ENCODE measurements at regions not wholly inside any gene's neighbourhood (a gene's known extent, or its start where the extent isn't known, plus 50 kb on each side); places are given as distances from the start of the nearest gene placed in this dataset.

DNA sequence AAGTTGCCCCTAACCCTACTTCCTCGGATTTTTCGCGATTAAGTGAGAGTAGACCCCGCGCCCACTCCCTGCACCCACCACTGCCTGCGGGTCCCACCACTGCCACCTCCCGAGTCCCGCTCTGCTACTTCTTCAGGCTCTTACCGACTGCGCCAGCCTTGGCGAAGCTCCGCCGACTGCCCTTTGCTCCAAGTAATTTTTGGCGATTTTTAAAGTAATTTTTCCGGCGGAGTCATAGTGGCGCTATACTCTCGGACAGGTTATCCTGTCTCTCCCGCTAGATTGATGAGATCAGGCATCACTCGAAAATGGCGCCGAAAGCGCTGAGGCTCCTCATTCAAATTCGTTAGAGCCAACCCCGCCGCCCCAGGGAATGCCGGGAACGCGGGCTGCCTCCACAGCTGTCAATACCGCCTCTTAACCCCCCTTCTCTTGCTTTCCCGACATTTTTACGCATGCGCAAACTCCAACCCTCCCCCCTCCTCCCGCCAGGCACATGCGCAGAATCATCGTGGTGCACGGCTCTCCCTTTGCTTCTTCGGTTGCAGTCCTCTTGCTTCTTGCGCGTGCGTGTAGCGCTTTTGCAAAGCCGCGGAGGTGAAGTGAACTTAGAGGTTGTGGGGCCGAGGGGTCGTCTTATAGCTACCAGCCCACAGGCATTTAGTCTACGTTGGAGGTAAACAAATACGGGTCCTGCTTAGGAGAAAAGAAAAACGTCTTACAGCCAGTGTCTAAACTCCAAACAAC, 66.6 kb downstream of the KCNRG start:
- H3K4me1 ChIP-seq, result peaks cover 21% of the 10 kb centered on the region
- peak overlapping the region; percentile 82 for H3K27ac ChIP-seq
- TF ChIP-seq, protein P1, sequence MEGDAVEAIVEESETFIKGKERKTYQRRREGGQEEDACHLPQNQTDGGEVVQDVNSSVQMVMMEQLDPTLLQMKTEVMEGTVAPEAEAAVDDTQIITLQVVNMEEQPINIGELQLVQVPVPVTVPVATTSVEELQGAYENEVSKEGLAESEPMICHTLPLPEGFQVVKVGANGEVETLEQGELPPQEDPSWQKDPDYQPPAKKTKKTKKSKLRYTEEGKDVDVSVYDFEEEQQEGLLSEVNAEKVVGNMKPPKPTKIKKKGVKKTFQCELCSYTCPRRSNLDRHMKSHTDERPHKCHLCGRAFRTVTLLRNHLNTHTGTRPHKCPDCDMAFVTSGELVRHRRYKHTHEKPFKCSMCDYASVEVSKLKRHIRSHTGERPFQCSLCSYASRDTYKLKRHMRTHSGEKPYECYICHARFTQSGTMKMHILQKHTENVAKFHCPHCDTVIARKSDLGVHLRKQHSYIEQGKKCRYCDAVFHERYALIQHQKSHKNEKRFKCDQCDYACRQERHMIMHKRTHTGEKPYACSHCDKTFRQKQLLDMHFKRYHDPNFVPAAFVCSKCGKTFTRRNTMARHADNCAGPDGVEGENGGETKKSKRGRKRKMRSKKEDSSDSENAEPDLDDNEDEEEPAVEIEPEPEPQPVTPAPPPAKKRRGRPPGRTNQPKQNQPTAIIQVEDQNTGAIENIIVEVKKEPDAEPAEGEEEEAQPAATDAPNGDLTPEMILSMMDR (IDR thresholded peaks at IDR 0.05), result no peak
- intact Hi-C loops (cut with DNase I), result no loop called here
- DNase-seq (peak; percentile 98), ATAC-seq (peak; percentile 95)
- no peaks in the 10 kb centered on the region for H3K9me3 ChIP-seq
- no peaks in the 10 kb centered on the region for H3K36me3 ChIP-seq
- peak overlapping the region; percentile 72 for H3K4me3 ChIP-seq
- H3K27me3 ChIP-seq, result no peaks in the 10 kb centered on the region

DNA sequence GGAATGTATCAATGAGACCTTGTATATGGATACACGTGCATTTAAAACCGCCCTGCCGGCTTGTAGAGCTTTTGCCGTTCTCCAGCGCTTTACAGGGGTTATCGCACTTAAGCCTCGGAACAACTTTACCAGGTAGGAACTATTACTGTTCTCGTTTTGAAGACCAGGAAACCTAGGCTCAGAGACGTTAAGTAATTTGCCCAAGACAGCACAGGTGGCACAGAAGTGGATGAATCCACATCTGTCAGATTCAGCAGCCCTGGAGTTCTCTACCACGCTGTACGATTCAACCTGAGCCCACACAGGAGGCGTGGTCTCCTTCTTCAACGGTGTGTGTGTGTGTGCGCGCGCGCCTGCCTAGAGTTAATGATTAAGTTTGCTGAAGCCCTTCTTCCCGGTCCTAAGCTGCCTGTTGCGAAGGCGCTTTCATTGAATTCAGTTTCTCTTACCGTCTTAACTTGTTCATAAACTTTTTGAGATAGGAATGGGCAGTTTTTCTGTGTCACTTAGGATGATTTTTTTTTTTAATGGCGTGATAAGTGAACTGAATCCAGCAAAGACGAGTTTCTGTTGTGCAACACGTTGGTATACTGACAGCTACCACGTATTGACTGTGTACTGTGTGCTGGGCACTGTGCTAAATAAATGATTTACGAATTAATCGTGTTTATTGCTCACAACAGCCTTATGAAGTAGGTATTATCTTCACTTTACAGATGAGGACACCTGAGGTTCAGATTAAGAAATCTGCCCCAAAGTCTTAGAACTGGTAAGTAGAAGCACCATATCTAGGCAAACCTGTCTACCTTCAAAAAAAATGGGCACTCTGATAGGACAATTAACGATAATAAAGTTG, 67.4 kb downstream of the KCNRG start:
- Histone ChIP-seq H3K4me1 (peaks cover 21% of the 10 kb centered on the region), H3K27ac (peak overlapping the region; percentile 58), H3K9me3 (no peaks in the 10 kb centered on the region), H3K36me3 (no peaks in the 10 kb centered on the region), H3K4me3 (peak overlapping the region; percentile 72), H3K27me3 (no peaks in the 10 kb centered on the region)
- intact Hi-C loops (cut with DNase I), result no loop called here
- ATAC-seq (peak; percentile 84), DNase-seq (peak; percentile 90)
- TF ChIP-seq, protein P1 (IDR thresholded peaks at IDR 0.05), result no peak

DNA sequence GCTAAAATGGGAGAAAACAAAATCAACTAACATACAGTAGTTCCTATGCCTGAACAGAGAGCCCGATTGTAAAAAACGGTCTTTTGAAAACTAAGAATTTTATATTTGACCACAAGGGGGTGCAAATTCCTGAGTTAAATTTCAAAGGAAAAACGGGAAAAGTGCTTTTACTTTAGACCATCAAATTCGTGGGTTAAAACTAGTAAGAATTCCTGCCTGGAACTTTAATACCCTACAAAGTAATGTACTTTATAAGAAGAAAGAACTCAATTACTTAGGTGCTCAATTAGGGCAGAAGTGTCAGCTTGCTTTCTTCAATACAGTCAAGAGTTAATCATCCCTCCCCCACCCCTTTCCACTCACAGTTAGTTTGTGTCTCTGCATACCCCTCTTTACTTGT, 69.8 kb downstream of the KCNRG start:
- Histone ChIP-seq H3K36me3 (no peaks in the 10 kb centered on the region), H3K4me3 (peak overlapping the region; percentile 15), H3K27me3 (no peaks in the 10 kb centered on the region), H3K4me1 (peaks cover 21% of the 10 kb centered on the region), H3K27ac (no peak overlapping the region), H3K9me3 (no peaks in the 10 kb centered on the region)
- DNase-seq (no peak), ATAC-seq (no peak)
- TF ChIP-seq, protein P1 (IDR thresholded peaks at IDR 0.05), result peak; percentile 61
- intact Hi-C loops (cut with DNase I), result no loop called here

- intact Hi-C loops (cut with DNase I), result no loop called here
- no peak overlapping the region for H3K4me3 ChIP-seq
- H3K36me3 ChIP-seq, result no peaks in the 10 kb centered on the region
- H3K4me1 ChIP-seq, result peaks cover 3% of the 10 kb centered on the region
- TF ChIP-seq, protein P1 (IDR thresholded peaks at IDR 0.05), result no peak
- H3K9me3 ChIP-seq, result no peaks in the 10 kb centered on the region
- no peaks in the 10 kb centered on the region for H3K27me3 ChIP-seq
- DNase-seq (no peak), ATAC-seq (no peak)
- H3K27ac ChIP-seq, result no peak overlapping the region
Observed at GRCh38 chr13:50089633-50090032, 74.4 kb downstream of the KCNRG start.

- Histone ChIP-seq H3K27ac (no peak overlapping the region), H3K27me3 (no peaks in the 10 kb centered on the region), H3K4me1 (no peaks in the 10 kb centered on the region), H3K4me3 (no peak overlapping the region), H3K9me3 (no peaks in the 10 kb centered on the region), H3K36me3 (no peaks in the 10 kb centered on the region)
- ATAC-seq (no peak), DNase-seq (no peak)
- TF ChIP-seq, protein P1 (IDR thresholded peaks at IDR 0.05), result no peak
- intact Hi-C loops (cut with DNase I), result no loop called here
Observed at GRCh38 chr13:50090211-50090610, 75.0 kb downstream of the KCNRG start.
